ENCODE measurements at regions not wholly inside any gene's neighbourhood (a gene's known extent, or its start where the extent isn't known, plus 50 kb on each side); places are given as distances from the start of the nearest gene placed in this dataset.

DNA sequence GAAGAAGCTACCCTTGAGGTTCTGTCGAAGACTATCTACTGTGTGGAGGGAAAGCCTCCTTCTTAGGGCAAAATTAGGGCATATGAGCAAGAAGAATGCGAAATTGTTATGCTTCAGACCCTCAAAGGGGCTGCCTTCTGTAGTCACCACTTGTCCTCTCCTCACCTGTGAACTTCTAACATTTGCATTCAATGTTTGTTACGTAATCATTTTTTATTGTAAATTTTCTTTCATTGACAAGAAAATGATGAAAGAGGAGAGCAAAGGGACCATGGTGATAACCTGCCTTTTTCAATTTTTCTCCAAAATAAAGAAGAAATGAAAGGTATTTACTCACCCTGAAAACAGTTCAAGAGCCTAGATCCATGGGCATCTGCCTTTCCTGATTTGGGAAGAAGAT is 193.0 kb downstream of the SP3 start:
- no peaks in the 10 kb centered on the region for H3K4me1 ChIP-seq (ENCODE audit: insufficient read depth)
- no peak overlapping the region for H3K4me3 ChIP-seq
- no peaks in the 10 kb centered on the region for H3K36me3 ChIP-seq
- no peak overlapping the region for H3K27ac ChIP-seq
- TF ChIP-seq, protein P1, sequence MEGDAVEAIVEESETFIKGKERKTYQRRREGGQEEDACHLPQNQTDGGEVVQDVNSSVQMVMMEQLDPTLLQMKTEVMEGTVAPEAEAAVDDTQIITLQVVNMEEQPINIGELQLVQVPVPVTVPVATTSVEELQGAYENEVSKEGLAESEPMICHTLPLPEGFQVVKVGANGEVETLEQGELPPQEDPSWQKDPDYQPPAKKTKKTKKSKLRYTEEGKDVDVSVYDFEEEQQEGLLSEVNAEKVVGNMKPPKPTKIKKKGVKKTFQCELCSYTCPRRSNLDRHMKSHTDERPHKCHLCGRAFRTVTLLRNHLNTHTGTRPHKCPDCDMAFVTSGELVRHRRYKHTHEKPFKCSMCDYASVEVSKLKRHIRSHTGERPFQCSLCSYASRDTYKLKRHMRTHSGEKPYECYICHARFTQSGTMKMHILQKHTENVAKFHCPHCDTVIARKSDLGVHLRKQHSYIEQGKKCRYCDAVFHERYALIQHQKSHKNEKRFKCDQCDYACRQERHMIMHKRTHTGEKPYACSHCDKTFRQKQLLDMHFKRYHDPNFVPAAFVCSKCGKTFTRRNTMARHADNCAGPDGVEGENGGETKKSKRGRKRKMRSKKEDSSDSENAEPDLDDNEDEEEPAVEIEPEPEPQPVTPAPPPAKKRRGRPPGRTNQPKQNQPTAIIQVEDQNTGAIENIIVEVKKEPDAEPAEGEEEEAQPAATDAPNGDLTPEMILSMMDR (IDR thresholded peaks at IDR 0.05), result no peak
- H3K9me3 ChIP-seq, result no peaks in the 10 kb centered on the region
- no peaks in the 10 kb centered on the region for H3K27me3 ChIP-seq
- intact Hi-C loops (cut with DNase I), result no loop called here
- DNase-seq, result no peak
- WGBS, 3 donors, result 91 to 96% (median 92%) methylated on average over 3 of the region's 3 CpGs

GRCh38 chr2:173773076-173773475 is 192.1 kb downstream of the SP3 start:
- WGBS, 3 donors, result 84 to 91% (median 88%) methylated on average over 4 of the region's 4 CpGs
- Histone ChIP-seq H3K4me3 (no peak overlapping the region), H3K36me3 (no peaks in the 10 kb centered on the region), H3K27ac (no peak overlapping the region), H3K27me3 (no peaks in the 10 kb centered on the region), H3K9me3 (no peaks in the 10 kb centered on the region), H3K4me1 (ENCODE audit: insufficient read depth) (no peaks in the 10 kb centered on the region)
- TF ChIP-seq POLR2A (IDR thresholded peaks at IDR 0.05) (no peak), EP300 (IDR thresholded peaks at IDR 0.05) (no peak)
- TF ChIP-seq, protein P1 (IDR thresholded peaks at IDR 0.05), result no peak
- intact Hi-C loops (cut with DNase I), result no loop called here
- DNase-seq, result no peak

GRCh38 chr2:173775440-173775839 is 189.7 kb downstream of the SP3 start:
- intact Hi-C loops (cut with DNase I), result no loop called here
- TF ChIP-seq EP300 (IDR thresholded peaks at IDR 0.05), result no peak
- no peak for TF ChIP-seq POLR2A (IDR thresholded peaks at IDR 0.05)
- TF ChIP-seq, protein P1 (IDR thresholded peaks at IDR 0.05), result no peak
- 93 to 96% (median 95%) methylated on average over 2 of the region's 2 CpGs for whole genome bisulfite sequencing, 3 donors

DNA sequence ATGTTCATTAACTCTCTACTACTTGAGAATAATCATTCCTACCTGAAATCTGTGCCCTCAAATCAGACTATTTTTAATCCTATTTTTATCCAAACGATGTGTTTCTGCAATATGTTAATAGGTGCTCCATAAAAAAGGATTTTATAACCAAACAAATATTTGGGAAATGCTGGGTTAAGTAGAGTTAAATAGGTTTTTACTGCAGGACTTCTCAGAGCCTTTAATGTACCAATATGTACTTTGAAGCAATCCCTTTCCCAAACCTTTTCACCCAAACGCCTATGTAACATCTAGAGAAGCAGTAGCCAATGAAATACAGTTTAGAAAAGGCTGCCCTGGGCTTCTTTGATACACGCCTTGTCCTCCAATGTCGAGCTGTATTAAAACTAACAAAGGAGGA is 182.5 kb downstream of the SP3 start:
- no peaks in the 10 kb centered on the region for H3K4me1 ChIP-seq (ENCODE audit: insufficient read depth)
- no peaks in the 10 kb centered on the region for H3K27me3 ChIP-seq
- no peaks in the 10 kb centered on the region for H3K36me3 ChIP-seq
- intact Hi-C loops (cut with DNase I), result no loop called here
- 61 to 74% (median 65%) methylated on average over 4 of the region's 4 CpGs for WGBS, 3 donors
- TF ChIP-seq EP300 (IDR thresholded peaks at IDR 0.05) (no peak), POLR2A (IDR thresholded peaks at IDR 0.05) (no peak)
- TF ChIP-seq, protein P1 (IDR thresholded peaks at IDR 0.05), result no peak
- H3K27ac ChIP-seq, result no peak overlapping the region
- H3K9me3 ChIP-seq, result no peaks in the 10 kb centered on the region
- DNase-seq, result no peak
- H3K4me3 ChIP-seq, result no peak overlapping the region

More at GRCh38 chr2:173775440-173775839, 189.7 kb downstream of the SP3 start:
- Histone ChIP-seq H3K36me3 (no peaks in the 10 kb centered on the region), H3K4me3 (no peak overlapping the region), H3K9me3 (no peaks in the 10 kb centered on the region), H3K27ac (no peak overlapping the region), H3K4me1 (ENCODE audit: insufficient read depth) (no peaks in the 10 kb centered on the region), H3K27me3 (no peaks in the 10 kb centered on the region)
- no peak for DNase-seq

DNA sequence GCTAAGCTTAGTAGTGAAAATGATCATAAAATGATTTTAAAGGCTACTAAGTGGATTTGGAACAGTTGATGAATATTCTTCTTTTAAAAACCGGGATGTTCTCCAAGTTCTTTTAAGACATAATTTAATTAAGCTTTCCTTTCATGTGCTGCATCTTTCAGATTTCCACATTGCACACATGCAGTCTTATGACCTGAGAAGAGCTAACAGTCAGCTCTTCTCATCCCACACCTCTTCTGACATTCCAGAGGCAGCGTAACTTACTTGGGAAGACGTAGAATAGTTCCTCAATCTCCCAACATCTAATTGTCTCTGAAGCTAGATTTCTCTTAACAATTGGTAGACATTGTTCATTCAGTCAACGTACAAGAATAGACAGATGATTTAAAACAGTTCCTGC is 181.8 kb downstream of the SP3 start:
- intact Hi-C loops (cut with DNase I), result no loop called here
- 31 to 46% (median 39%) methylated on average over 4 of the region's 4 CpGs for WGBS, 3 donors
- no peak overlapping the region for H3K27ac ChIP-seq
- no peaks in the 10 kb centered on the region for H3K9me3 ChIP-seq
- TF ChIP-seq EP300 (IDR thresholded peaks at IDR 0.05), result no peak
- TF ChIP-seq, protein P1 (IDR thresholded peaks at IDR 0.05), result no peak
- no peak overlapping the region for H3K4me3 ChIP-seq
- no peak for DNase-seq
- no peaks in the 10 kb centered on the region for H3K36me3 ChIP-seq
- H3K4me1 ChIP-seq (ENCODE audit: insufficient read depth), result no peaks in the 10 kb centered on the region
- H3K27me3 ChIP-seq, result no peaks in the 10 kb centered on the region

Data from ovary (tissue), 7 donors.